GM18909 (cell line): ENCODE measurements at regions not wholly inside any gene's neighbourhood (a gene's known extent, or its start where the extent isn't known, plus 50 kb on each side); places are given as distances from the start of the nearest gene placed in this dataset.

Experiments
- ATAC-seq: cut with Tn5 transposase; IDR thresholded peaks from one replicate; pipeline ENCODE4 v1.9.1; 2021; ENCODE audit warnings: mild to moderate bottlenecking; ENCODE audit not compliant: unreplicated experiment, poor library complexity

DNA sequence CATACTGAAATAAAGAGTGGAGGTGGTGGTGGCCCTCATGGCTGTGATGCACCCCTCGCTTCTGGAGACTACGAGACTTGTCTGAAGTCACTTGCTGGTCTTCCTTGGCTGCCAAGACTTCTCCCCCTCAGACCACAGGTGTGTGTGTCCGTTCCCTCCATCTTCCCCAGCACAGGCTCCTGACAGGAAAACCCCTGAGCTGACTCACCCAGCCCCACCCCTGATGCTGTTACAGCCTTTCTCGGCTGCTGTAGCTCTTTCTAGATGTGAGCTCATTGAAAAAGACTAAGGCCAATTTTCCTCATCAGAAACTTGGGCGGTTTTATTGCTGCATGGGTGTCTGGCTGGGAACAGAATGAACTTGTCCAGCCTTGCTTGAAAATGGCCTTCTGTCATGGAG is 296.9 kb downstream of the TMEM114 start:
- ATAC-seq = no peak

DNA sequence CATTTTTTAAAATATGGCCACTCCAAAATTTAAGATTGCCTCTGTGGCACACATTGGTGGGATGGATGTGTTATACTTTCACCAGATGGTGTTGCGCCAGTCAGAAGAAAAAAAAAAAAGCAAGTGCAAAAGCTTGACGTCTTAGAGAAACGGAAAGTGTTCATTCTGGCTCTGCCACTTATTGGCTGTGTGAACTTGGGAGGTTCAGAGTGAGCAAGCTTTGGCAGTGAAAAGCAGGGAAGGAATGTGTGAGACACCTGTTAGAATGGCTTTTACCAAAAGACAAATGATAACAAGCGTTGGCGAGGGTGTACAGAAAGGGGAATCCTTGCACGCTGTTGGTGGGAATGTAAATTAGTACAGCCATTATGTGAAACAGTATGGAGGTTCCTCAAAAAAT is 298.0 kb downstream of the TMEM114 start:
- ATAC-seq = no peak

DNA sequence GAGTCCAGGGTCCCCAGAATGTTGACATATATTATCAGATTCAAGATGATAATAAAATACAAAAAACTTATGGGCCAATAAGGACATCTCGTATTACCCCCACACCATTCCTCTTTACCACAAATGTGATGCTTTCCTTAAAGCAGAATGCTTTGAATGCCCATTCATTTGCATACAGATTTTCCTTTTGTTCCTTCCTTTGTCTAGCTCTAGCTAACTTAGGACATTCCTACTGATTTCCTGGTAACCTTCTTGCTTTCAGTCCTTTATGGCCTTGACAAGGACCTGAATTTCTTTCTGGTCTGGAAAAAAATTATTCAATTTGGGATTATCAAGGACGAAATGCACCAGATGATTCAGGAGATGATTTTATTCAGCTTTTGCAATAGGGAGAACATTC is 304.0 kb downstream of the TMEM114 start:
- no peak for ATAC-seq

DNA sequence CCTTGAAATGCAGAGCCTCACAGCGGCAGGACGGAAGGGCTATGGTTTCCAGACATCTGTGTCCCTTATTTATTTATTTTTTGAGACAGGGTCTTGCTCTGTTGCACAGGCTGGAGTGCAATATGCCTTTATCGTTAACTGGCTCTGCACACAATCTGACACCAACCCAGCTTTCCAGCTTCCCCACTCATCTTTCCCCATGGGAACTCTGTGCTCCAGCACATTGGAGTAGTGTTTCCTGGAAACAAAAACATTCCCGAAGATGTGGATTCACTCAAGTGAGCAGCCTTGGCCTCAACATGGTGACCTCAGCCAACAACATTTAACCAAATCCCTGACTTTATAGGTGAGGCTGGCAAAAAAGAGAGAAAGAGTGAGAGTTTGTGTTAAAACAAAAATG is 307.1 kb downstream of the TMEM114 start:
- no peak for ATAC-seq

DNA sequence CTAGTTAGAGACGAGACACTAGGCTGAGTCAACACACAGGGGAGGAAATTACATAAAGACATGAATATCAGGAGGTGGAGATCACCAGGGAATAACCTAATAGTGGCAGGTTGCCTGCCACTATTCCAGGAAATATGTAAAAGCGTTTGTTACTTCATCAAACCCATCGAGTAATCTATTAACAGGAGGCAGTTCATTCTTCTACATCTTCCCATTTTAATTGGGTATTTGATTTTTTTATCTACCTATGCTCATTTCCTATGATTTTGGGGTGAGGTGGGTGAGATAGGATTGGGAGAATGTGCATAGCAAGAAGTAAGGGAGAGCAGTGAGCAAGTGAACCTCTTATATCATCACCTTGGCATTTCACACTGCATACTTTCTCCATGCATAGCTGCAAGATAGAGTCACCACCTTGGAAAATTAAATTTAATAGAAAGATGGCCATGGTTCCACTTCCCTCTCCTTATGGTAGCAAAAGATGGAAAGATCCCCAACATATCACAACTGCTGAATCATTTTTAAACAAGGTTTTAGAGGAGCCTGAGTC is 312.2 kb downstream of the TMEM114 start:
- ATAC-seq = no peak

DNA sequence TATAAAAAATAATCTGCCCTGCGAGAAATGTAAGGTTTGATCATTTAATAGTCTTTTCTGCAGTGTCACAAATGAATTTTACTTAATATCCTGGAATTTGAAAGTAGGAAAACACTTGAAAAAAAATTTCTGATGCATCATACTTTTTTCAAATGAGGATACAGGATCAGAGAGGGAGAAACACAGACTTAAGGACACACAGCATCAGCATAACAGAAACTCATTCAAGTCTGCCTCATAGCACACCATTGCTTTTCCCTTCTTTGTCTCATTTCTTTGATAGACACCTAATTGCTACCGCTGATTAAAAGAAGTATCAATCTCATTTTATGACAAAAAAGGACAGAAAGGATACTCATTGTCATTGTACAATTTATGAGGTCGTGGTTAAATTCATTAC is 319.0 kb downstream of the TMEM114 start:
- ATAC-seq = no peak

DNA sequence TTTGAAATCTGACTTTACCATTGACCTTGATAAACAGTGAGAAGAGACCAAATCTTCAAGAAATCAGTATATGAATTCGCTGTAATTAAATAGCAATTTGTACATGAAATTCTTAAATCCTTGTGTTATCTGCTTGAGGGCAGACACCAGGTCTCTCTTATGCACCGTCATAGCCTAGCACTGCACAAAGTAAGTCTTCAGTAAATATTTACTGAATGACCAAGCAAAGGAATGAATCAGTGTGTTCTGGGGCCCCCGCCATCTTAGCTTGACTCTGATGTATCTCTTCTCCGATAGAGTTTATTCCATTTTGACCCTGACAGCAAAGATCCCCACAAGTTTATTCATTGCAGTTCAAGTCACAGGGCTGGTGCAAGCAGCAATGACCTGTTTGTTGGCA is 328.0 kb downstream of the TMEM114 start:
- ATAC-seq = no peak

DNA sequence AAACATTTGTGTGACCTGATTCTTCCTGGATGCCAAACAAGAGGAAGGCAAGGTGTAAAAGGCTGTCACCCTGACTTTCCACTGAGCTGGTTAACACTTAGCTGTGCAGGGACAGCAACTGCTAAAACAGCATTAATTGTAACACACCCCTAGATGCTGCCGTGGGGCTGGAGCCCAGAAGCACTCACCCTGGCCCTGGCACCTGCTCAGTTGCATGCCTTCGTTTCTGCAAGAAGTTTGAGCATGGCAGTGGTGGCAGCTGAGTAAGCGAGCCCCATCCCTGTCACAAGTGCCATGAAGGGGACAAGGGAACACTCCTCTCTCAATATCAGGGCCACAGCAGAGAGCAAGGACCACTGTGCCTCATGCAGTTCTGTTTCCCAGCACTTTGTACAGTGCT is 330.2 kb downstream of the TMEM114 start:
- no peak for ATAC-seq

DNA sequence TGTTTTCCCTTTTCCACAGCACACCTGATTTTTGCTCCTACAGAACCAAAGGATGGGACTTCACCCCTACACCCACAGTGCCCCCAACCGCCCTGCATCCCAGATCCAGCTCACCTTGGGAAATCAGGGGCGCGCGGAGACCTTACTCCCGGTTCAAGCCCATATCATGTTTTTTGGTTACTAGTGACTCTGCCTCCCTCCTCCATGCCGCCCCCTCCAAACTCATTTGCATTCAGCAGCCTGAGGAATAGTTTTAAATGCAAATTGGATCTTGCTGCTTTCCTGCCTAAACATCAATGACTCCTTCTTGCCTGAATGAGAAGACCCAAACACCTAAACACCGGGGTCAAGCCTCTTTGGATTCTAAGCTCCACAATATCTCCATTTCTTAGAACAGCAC is 331.8 kb downstream of the TMEM114 start:
- ATAC-seq = no peak

DNA sequence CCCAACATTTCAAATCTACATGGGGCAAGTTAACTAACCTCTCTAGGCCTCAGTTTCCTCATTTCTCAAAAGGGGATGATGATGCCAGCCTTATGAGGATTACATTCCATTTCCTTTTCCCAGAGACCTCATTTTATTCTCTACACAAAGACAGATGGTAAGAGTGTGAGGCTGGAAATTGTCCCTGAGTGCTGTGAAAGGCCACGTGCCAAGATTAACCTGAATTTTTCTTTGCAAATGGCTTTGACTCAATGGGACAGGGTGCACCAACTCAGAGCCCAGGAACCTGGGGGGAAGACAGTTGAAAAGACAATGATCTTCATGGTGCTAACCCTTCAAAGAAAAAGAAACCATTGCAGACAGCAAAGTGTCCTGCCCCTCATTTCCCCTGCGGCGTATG is 332.8 kb downstream of the TMEM114 start:
- ATAC-seq = no peak

DNA sequence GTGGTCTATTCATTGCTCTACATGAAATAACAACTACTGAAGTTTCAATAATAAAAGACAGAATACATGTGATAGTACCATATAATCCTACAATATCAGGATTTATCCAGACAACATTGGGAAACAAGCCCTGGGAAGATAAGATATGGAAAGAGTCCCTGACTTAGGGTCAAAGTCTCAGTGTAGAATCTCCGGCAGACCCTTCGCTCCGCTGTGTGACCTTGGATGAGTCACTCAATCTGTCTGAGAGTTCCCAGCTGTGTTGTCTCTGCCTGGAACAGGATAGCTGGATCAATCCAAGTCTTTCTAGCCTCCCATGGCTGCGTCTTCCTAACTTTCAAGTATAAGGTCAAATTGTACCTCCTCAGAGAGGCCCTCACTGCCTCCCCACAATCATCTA is 335.9 kb downstream of the TMEM114 start:
- no peak for ATAC-seq

DNA sequence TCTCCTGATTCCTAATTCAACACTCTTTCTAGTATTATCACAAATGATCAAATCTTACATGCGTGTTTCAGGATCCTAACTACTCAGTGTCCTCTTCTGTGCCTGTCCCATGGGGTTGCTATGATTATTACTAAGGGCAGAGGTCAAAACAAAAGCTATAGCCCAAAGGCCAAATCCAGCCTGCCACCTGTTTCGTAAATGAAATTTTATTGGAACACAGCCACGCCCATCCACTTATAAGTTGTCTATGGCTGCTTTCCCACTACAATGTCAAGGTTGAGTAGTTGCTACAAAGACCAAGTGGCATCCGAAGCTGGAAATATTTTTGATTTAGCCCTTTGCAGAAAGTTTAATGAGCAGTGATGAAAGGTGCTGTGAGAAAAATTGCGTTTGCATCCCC is 336.6 kb downstream of the TMEM114 start:
- ATAC-seq = no peak

DNA sequence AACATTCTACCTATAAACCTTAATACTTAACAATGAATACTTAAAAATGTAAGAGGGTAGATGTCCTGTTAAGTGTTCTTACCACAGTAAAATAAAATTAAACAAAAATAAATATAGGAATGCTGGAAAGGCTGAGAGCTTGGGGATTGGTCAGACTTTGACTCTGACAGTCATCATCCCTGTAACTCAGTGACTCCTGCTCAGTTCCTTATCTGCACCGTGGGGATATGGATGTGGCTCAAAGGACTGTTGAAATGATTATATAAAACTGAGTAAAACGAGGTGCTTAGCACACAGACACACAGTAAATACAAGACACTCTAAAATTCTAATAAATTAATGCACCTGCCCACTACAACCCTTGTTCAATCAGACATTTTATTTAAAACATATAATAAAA is 338.6 kb downstream of the TMEM114 start:
- ATAC-seq = no peak

DNA sequence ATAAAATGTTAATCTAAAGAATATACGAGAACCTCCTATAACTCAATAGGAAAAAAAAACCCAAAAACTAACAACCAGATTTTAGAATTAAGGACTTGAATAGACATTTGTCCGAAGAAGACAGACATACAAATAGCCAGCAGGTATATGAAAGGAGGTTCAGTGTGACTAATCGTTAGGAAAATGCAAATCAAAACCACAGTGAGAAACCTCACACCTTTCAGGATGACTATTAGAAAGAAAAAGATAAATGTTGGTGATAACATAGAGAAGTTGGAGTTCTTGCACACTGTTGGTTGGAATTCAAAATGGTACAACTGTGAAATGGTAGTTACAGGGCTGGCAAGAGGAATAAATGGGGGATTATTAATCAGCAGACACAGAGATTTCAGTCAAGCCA is 339.0 kb downstream of the TMEM114 start:
- ATAC-seq = peak; percentile 68

DNA sequence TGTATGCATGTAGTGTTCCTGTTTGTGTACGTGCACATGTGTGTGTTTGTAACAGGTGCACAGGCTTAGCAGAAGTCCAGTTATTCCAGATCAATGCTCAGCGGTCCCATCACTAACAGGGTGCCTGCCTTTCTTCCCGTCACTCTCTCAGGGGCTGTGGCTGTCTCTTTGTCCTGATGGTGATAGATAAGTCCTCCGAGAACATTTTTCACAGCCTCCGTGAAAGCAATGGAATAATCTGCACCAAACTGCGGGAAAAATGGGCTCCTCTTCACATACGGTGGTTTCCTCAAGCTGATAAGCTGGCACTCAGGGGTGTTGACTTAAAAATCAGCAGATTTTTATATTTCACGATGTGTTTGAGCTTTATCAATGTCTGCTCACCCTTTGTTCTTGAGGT is 342.3 kb downstream of the TMEM114 start:
- ATAC-seq = no peak

DNA sequence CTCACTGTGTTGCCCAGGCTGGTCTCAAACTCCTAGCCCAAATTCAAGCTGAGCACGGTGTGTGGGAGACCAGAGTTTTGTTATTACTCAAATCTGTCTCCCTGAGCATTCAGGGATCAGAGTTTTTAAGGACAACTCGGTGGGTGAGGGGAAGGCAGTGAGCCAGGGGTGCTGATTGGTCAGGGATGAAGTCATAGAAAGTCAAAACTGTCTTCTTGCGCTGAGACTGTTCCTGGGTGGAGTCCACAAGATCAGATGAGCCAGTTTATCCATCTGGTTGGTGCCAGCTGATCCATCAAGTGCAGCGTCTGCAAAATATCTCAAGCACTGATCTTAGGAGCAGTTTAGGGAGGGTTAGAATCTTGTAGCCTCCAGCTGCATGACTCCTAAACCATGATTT is 346.3 kb downstream of the TMEM114 start:
- ATAC-seq = no peak

DNA sequence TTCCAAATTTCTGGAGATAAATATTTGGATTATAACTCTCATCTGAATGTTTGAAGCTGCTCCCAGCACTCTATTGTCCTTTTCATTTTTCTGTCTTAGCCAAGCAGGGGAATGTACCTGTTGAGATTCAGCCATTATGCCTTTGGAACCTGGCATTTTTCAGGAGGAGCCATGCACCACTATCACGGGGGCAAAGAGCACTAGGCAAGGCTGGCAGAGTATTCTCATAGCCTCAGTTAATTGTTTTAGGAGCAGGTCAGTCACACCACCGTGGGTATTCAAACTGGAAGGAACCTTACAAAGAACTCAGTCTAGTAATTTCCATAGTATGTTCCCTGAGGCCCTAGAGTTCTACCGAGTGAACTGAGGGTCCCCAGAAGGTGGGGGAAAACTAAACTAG is 348.9 kb downstream of the TMEM114 start:
- no peak for ATAC-seq

DNA sequence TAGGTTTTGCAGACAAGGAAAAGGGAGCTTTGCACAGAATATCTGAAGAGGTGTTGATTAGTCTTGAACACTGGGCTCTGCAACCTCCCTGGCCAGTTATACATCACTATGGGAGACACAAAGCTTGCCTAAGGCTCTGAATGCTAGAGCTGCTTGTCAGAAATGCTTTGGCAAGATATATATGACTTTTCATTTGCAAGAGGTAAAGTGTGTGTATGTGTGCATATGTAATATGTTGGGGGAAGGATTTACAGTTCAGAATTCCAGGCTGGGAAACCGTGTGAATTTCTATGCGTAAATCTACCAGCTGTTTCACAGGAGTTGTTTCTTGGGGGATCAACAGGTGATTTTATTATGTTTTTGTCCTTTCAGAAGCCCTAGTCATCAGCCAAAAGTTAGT is 350.9 kb downstream of the TMEM114 start:
- ATAC-seq = no peak

DNA sequence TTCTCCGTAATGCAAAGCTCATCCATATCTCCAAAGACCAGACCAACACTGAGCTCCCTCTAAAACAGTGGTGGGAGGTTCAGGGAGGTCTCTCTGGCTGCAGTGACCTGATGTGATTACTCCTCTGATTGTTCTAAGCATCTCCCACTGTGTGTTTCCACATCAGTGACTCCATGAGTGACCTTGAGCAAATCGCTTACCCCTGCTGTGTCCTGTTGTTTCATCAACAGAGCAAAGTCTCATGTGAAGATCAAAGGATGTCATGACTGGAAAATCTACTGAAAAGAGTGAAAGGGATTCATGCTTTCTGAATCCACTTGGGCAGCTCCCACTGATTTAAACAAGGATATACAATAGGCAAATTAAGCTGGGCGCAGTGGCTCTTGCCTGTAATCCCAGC is 352.9 kb downstream of the TMEM114 start:
- ATAC-seq = no peak

DNA sequence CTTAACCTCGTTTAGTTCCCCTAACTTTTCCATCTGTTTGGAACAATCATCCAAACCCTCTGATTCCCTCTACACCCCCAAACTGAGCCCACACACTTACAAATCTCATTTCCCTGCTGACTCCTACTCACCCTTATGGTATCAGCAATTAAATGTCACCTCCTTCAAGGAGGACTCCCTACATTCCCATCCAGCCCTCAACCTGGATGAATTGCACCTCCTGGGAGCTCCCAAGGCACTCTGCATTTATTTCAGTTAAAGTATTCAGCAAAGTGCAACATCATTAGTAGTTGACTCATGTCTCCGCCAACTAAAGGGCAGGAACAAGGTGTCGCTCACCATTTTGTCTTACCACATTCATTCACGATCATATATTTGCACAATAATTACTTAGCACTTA is 353.5 kb downstream of the TMEM114 start:
- no peak for ATAC-seq

DNA sequence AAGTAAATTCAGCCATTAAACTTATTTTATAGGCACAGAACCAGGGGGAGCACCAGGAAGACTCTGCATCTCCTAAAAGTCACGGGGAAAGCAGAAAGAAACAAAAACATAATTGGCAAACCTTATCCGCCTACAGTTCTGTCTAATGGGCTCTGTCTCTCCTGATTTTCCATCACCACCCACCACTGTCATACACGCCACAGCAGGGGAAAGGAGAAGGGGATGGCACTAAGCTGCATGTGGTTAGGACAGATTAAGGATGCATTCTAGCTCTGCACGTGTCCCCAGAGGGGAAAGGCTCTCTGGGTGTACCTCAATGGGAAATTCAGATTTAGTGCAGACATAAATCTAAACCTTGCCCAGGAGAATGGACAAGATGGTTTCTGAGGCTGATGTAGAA is 359.8 kb downstream of the TMEM114 start:
- no peak for ATAC-seq

DNA sequence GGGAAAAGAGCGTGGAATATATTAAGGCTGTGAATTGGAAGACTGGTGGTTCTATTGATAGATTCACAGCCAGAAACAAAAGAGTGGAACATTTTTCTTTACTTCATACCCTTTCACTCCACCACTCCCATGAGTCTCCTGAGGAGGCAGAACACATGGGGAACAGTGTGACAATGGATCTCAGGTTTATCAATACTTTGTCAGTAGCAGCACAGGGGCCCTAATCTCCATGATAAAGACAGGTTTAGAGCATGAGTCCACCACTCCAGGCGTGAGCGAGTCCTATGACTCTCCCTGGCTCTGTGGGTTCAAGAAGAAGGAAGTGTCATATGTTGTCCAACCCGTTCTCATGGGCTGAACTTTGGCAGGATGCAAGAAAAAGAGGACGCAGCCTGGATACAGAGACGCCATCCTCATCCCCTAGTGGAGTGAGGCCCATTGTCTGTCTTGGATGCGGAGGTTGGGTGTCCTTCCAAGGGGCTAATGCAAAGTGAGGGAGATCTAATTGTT is 361.2 kb downstream of the TMEM114 start:
- no peak for ATAC-seq

DNA sequence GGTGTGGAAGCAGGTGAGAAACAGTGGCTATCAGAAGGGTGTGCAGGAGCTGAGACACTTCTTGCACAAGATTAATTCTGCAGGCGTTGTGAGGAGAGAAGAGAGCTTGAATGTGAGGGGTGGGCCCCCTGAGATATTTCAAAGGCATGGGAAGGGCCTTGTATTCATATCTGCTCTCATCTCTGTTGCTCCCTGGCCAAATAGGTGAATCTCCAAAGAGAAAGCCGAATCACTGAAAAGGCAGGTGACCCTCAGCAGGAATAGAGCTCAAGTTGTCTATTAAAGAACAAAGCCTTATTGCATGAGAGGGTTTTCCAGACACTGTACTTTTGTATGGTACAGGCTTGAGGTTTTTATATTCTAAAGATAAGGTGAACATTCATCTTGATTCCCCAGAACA is 373.1 kb downstream of the TMEM114 start:
- no peak for ATAC-seq
